Osteoblast (primary cell): ENCODE measurements at regions not wholly inside any gene's neighbourhood (a gene's known extent, or its start where the extent isn't known, plus 50 kb on each side); places are given as distances from the start of the nearest gene placed in this dataset.

Experiments
- DNase-seq: peaks from one replicate; pipeline ENCODE4 v3.0.0; 2011; ENCODE audit warnings: low spot score, mixed read lengths; ENCODE audit not compliant: insufficient read length; ENCODE audit errors: missing footprints
- H2AFZ ChIP-seq: 2 replicates; pipeline ENCODE4 v1.6.0; 2011; ENCODE audit warnings: mild to moderate bottlenecking, low read length
- H3K27ac ChIP-seq: 2 replicates; pipeline ENCODE4 v1.5.1; 2011; ENCODE audit warnings: mild to moderate bottlenecking, low read depth, low read length, moderate library complexity
- H3K27me3 ChIP-seq: 2 replicates; pipeline ENCODE4 v1.6.0; 2012; ENCODE audit warnings: mild to moderate bottlenecking, control low read depth, inconsistent platforms, low read length, moderate library complexity; ENCODE audit not compliant: insufficient read depth
- H3K36me3 ChIP-seq: 2 replicates; pipeline ENCODE4 v1.5.1; 2011; ENCODE audit warnings: mild to moderate bottlenecking, low read length, control low read depth, moderate library complexity; ENCODE audit not compliant: insufficient read depth
- H3K4me1 ChIP-seq: 2 replicates; pipeline ENCODE4 v1.5.1; 2011; ENCODE audit warnings: mild to moderate bottlenecking, low read length, control low read depth, moderate library complexity; ENCODE audit not compliant: insufficient read depth
- H3K4me2 ChIP-seq: 2 replicates; pipeline ENCODE4 v1.6.0; 2011; ENCODE audit warnings: mild to moderate bottlenecking, low read length; ENCODE audit not compliant: insufficient read depth
- H3K4me3 ChIP-seq: fragments of 200-600 bp; sonication (generic); 3 replicates; pipeline ENCODE4 v1.5.1; 2012; ENCODE audit warnings: mild to moderate bottlenecking, low read length, inconsistent platforms; ENCODE audit not compliant: insufficient read depth
- H3K79me2 ChIP-seq: 2 replicates; pipeline ENCODE4 v1.6.0; 2012; ENCODE audit warnings: mild to moderate bottlenecking, low read length, control low read depth, inconsistent platforms; ENCODE audit not compliant: insufficient read depth
- H3K9me3 ChIP-seq: 2 replicates; pipeline ENCODE4 v1.5.1; 2011; ENCODE audit warnings: low read depth, low read length, control low read depth
- H4K20me1 ChIP-seq: 2 replicates; pipeline ENCODE4 v1.6.0; 2012; ENCODE audit warnings: mild to moderate bottlenecking, low read length, control low read depth; ENCODE audit not compliant: insufficient read depth
- CTCF ChIP-seq: IDR thresholded peaks from 2 replicates; pipeline ENCODE4 v1.5.1; 2011; ENCODE audit warnings: mild to moderate bottlenecking, low read depth, low read length, moderate library complexity; ENCODE audit errors: extremely low read depth

DNA sequence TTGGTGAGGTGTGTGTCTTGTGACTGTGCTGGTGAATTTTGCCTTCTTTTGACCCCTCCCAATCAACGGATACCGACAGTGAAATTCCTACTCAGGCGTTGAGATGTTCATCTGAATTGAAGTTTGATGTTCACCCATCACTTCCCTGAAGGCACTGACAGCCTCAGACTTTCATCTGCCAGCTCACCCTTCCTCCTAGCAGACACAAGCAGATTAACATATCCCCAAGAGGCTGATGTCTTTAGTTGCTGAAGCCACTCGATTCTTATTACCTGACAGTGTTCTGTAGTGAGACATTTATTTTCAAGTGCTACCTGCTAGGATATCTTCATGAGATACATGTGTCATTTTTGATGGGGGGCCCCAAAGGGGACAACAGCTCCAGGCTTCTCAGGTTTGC, 1330.1 kb upstream of the PIK3C3 start:
- Histone ChIP-seq H4K20me1 (no peaks in the 10 kb centered on the region), H2AFZ (no peak overlapping the region), H3K27ac (no peak overlapping the region), H3K4me2 (no peak overlapping the region), H3K4me1 (no peaks in the 10 kb centered on the region), H3K27me3 (no peaks in the 10 kb centered on the region), H3K79me2 (no peaks in the 10 kb centered on the region), H3K9me3 (no peaks in the 10 kb centered on the region), H3K36me3 (no peaks in the 10 kb centered on the region), H3K4me3 (no peak overlapping the region)
- TF ChIP-seq CTCF = no peak
- DNase-seq = no peak

DNA sequence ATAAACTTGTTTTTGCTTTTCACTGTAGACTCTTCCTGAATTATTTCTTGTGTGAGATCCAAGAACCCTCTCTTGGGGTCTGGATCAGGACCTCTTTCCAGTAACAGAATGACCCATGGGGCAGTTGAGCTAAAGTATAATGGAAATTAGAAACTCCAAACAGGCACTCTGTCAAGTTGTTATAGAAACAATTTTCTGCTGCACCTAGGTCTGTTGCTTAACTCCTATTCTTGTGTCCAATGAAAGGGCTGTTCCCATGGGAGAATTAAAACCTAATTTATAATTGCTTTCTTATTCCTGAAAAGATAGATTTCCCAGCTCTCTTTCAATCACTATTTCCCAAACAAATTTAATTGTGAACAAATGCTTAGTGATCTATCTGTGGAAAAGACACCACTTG, 1341.3 kb upstream of the PIK3C3 start:
- Histone ChIP-seq H4K20me1 (no peaks in the 10 kb centered on the region), H2AFZ (no peak overlapping the region), H3K4me2 (no peak overlapping the region), H3K27ac (no peak overlapping the region), H3K9me3 (peaks cover 5% of the 10 kb centered on the region), H3K4me1 (no peaks in the 10 kb centered on the region), H3K4me3 (no peak overlapping the region), H3K27me3 (no peaks in the 10 kb centered on the region), H3K79me2 (no peaks in the 10 kb centered on the region), H3K36me3 (no peaks in the 10 kb centered on the region)
- no peak for DNase-seq
- no peak for TF ChIP-seq CTCF

DNA sequence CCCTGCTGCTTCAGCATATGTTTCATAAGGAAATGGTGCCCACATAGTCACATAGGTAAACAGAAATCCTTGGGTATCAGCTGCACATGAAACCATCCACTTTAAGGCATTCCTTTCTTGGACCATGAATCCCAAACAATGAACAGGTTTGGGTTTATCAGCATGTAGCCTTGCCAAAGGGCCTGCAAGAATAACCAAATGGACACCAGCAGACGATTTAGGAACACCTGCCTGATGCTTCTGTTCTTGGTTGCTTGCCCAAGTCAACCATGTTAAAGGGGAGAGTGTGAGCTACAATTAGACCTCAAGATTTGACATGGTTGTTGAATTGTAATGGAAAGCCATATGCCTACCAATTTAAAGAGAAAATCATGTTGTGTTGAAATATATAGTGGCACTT, 1342.7 kb upstream of the PIK3C3 start:
- no peak for TF ChIP-seq CTCF
- Histone ChIP-seq H3K9me3 (peaks cover 7% of the 10 kb centered on the region), H3K4me2 (no peak overlapping the region), H3K27ac (no peak overlapping the region), H3K4me3 (no peak overlapping the region), H3K4me1 (no peaks in the 10 kb centered on the region), H3K79me2 (no peaks in the 10 kb centered on the region), H4K20me1 (no peaks in the 10 kb centered on the region), H3K27me3 (no peaks in the 10 kb centered on the region), H3K36me3 (no peaks in the 10 kb centered on the region), H2AFZ (no peak overlapping the region)
- DNase-seq = no peak

- H4K20me1 ChIP-seq = no peaks in the 10 kb centered on the region
- no peak overlapping the region for H3K4me2 ChIP-seq
- no peak overlapping the region for H2AFZ ChIP-seq
- H3K4me3 ChIP-seq = no peak overlapping the region
- no peaks in the 10 kb centered on the region for H3K4me1 ChIP-seq
- no peak for TF ChIP-seq CTCF
- no peaks in the 10 kb centered on the region for H3K27me3 ChIP-seq
- no peak for DNase-seq
- H3K79me2 ChIP-seq = no peaks in the 10 kb centered on the region
- no peaks in the 10 kb centered on the region for H3K36me3 ChIP-seq
- peaks cover 5% of the 10 kb centered on the region for H3K9me3 ChIP-seq
- no peak overlapping the region for H3K27ac ChIP-seq
Measured at GRCh38 chr18:40608226-40608625, 1346.8 kb upstream of the PIK3C3 start.
